ENCODE measurements at regions not wholly inside any gene's neighbourhood (a gene's known extent, or its start where the extent isn't known, plus 50 kb on each side); places are given as distances from the start of the nearest gene placed in this dataset.

- Mint-ChIP-seq H3K36me3 (ENCODE audit: insufficient read depth) (no peaks in the 10 kb centered on the region), H3K9me3 (no peaks in the 10 kb centered on the region), H3K4me1 (no peaks in the 10 kb centered on the region), H3K4me3 (no peak overlapping the region), H3K27me3 (no peaks in the 10 kb centered on the region), H3K27ac (ENCODE audit: low read depth) (no peak overlapping the region)
- ATAC-seq (replicated peaks; ENCODE audit: extremely low read depth, poor library complexity, severe bottlenecking), result no peak
- no peak for DNase-seq (ENCODE audit: low spot score in 2 of 2)
Observed at GRCh38 chr20:50353289-50353961, 156.8 kb upstream of the PTPN1 start.

GRCh38 chr20:50354721-50355589 is 155.2 kb upstream of the PTPN1 start:
- ATAC-seq (replicated peaks; ENCODE audit: extremely low read depth, poor library complexity, severe bottlenecking) (no peak), DNase-seq (ENCODE audit: low spot score in 2 of 2) (no peak)
- no peak overlapping the region for H3K4me3 Mint-ChIP-seq
- H3K36me3 Mint-ChIP-seq (ENCODE audit: insufficient read depth), result no peaks in the 10 kb centered on the region
- no peaks in the 10 kb centered on the region for H3K27me3 Mint-ChIP-seq
- no peaks in the 10 kb centered on the region for H3K9me3 Mint-ChIP-seq
- H3K4me1 Mint-ChIP-seq, result no peaks in the 10 kb centered on the region
- H3K27ac Mint-ChIP-seq (ENCODE audit: low read depth), result no peak overlapping the region

- Mint-ChIP-seq H3K4me3 (no peak overlapping the region), H3K27ac (ENCODE audit: low read depth) (no peak overlapping the region), H3K27me3 (no peaks in the 10 kb centered on the region), H3K36me3 (ENCODE audit: insufficient read depth) (no peaks in the 10 kb centered on the region), H3K9me3 (no peaks in the 10 kb centered on the region), H3K4me1 (no peaks in the 10 kb centered on the region)
- no peak for ATAC-seq (replicated peaks; ENCODE audit: extremely low read depth, poor library complexity, severe bottlenecking)
- DNase-seq (ENCODE audit: low spot score in 2 of 2), result no peak
Observed at GRCh38 chr20:50355590-50356524, 154.3 kb upstream of the PTPN1 start.

- Mint-ChIP-seq H3K4me1 (no peaks in the 10 kb centered on the region), H3K27ac (ENCODE audit: low read depth) (no peak overlapping the region), H3K4me3 (no peak overlapping the region), H3K36me3 (ENCODE audit: insufficient read depth) (no peaks in the 10 kb centered on the region), H3K9me3 (no peaks in the 10 kb centered on the region), H3K27me3 (no peaks in the 10 kb centered on the region)
- no peak for ATAC-seq (replicated peaks; ENCODE audit: extremely low read depth, poor library complexity, severe bottlenecking)
- DNase-seq (ENCODE audit: low spot score in 2 of 2), result no peak
Observed at GRCh38 chr20:50356525-50356885, 153.7 kb upstream of the PTPN1 start.

GRCh38 chr20:50356962-50357782 is 153.0 kb upstream of the PTPN1 start:
- H3K4me1 Mint-ChIP-seq, result no peaks in the 10 kb centered on the region
- no peak for ATAC-seq (replicated peaks; ENCODE audit: extremely low read depth, poor library complexity, severe bottlenecking)
- no peaks in the 10 kb centered on the region for H3K36me3 Mint-ChIP-seq (ENCODE audit: insufficient read depth)
- no peaks in the 10 kb centered on the region for H3K9me3 Mint-ChIP-seq
- H3K27ac Mint-ChIP-seq (ENCODE audit: low read depth), result no peak overlapping the region
- no peak for DNase-seq (ENCODE audit: low spot score in 2 of 2)
- no peak overlapping the region for H3K4me3 Mint-ChIP-seq
- no peaks in the 10 kb centered on the region for H3K27me3 Mint-ChIP-seq

- Mint-ChIP-seq H3K4me3 (no peak overlapping the region), H3K27ac (ENCODE audit: low read depth) (no peak overlapping the region), H3K4me1 (no peaks in the 10 kb centered on the region), H3K27me3 (no peaks in the 10 kb centered on the region), H3K36me3 (ENCODE audit: insufficient read depth) (no peaks in the 10 kb centered on the region), H3K9me3 (no peaks in the 10 kb centered on the region)
- ATAC-seq (replicated peaks; ENCODE audit: extremely low read depth, poor library complexity, severe bottlenecking), result no peak
- DNase-seq (ENCODE audit: low spot score in 2 of 2), result no peak
Observed at GRCh38 chr20:50357783-50358161, 152.4 kb upstream of the PTPN1 start.

- Mint-ChIP-seq H3K36me3 (ENCODE audit: insufficient read depth) (no peaks in the 10 kb centered on the region), H3K9me3 (no peaks in the 10 kb centered on the region), H3K4me3 (no peak overlapping the region), H3K4me1 (no peaks in the 10 kb centered on the region), H3K27me3 (no peaks in the 10 kb centered on the region), H3K27ac (ENCODE audit: low read depth) (no peak overlapping the region)
- ATAC-seq (replicated peaks; ENCODE audit: extremely low read depth, poor library complexity, severe bottlenecking) (no peak), DNase-seq (ENCODE audit: low spot score in 2 of 2) (no peak)
Observed at GRCh38 chr20:50358166-50358565, 152.0 kb upstream of the PTPN1 start.

GRCh38 chr20:50358971-50359370 is 151.2 kb upstream of the PTPN1 start:
- DNase-seq (ENCODE audit: low spot score in 2 of 2) (no peak), ATAC-seq (replicated peaks; ENCODE audit: extremely low read depth, poor library complexity, severe bottlenecking) (no peak)
- Mint-ChIP-seq H3K36me3 (ENCODE audit: insufficient read depth) (no peaks in the 10 kb centered on the region), H3K27me3 (peaks cover 6% of the 10 kb centered on the region), H3K9me3 (no peaks in the 10 kb centered on the region), H3K4me3 (no peak overlapping the region), H3K27ac (ENCODE audit: low read depth) (no peak overlapping the region), H3K4me1 (no peaks in the 10 kb centered on the region)

GRCh38 chr20:50359607-50360217 is 150.5 kb upstream of the PTPN1 start:
- Mint-ChIP-seq H3K27ac (ENCODE audit: low read depth) (no peak overlapping the region), H3K4me3 (no peak overlapping the region), H3K27me3 (peaks cover 14% of the 10 kb centered on the region), H3K4me1 (no peaks in the 10 kb centered on the region), H3K9me3 (no peaks in the 10 kb centered on the region), H3K36me3 (ENCODE audit: insufficient read depth) (no peaks in the 10 kb centered on the region)
- DNase-seq (ENCODE audit: low spot score in 2 of 2) (no peak), ATAC-seq (replicated peaks; ENCODE audit: extremely low read depth, poor library complexity, severe bottlenecking) (no peak)

- no peak overlapping the region for H3K4me3 Mint-ChIP-seq
- no peak overlapping the region for H3K27ac Mint-ChIP-seq (ENCODE audit: low read depth)
- no peaks in the 10 kb centered on the region for H3K9me3 Mint-ChIP-seq
- DNase-seq (ENCODE audit: low spot score in 2 of 2) (no peak), ATAC-seq (replicated peaks; ENCODE audit: extremely low read depth, poor library complexity, severe bottlenecking) (no peak)
- no peaks in the 10 kb centered on the region for H3K36me3 Mint-ChIP-seq (ENCODE audit: insufficient read depth)
- H3K27me3 Mint-ChIP-seq, result peaks cover 14% of the 10 kb centered on the region
- no peaks in the 10 kb centered on the region for H3K4me1 Mint-ChIP-seq
Observed at GRCh38 chr20:50360218-50360672, 149.9 kb upstream of the PTPN1 start.

GRCh38 chr20:50360921-50361320 is 149.3 kb upstream of the PTPN1 start:
- Mint-ChIP-seq H3K27me3 (peaks cover 18% of the 10 kb centered on the region), H3K9me3 (no peaks in the 10 kb centered on the region), H3K4me3 (no peak overlapping the region), H3K27ac (ENCODE audit: low read depth) (no peak overlapping the region), H3K36me3 (ENCODE audit: insufficient read depth) (no peaks in the 10 kb centered on the region), H3K4me1 (no peaks in the 10 kb centered on the region)
- no peak for DNase-seq (ENCODE audit: low spot score in 2 of 2)
- no peak for ATAC-seq (replicated peaks; ENCODE audit: extremely low read depth, poor library complexity, severe bottlenecking)

Data from central memory CD8-positive, alpha-beta T cell (primary cell).